Common myeloid progenitor, CD34-positive (primary cell): ENCODE measurements at regions not wholly inside any gene's neighbourhood (a gene's known extent, or its start where the extent isn't known, plus 50 kb on each side); places are given as distances from the start of the nearest gene placed in this dataset.

ENCODE experiments used
- CTCF ChIA-PET: fragments of 350-600 bp; sonication (Branson Sonifier 250); formaldehyde crosslinking; loops from one replicate; lab custom pipeline; 2021; ENCODE audit warnings: antibody characterized with exemption; lab: Charles Lee
- POLR2A ChIA-PET: fragments of 350-600 bp; sonication (Branson Sonifier 250); formaldehyde crosslinking; loops from one replicate; lab custom pipeline; 2021; ENCODE audit warnings: antibody characterized with exemption; lab: Charles Lee
- DNase-seq, 3 donors: peaks; one replicate each; pipeline versions ENCODE4 v3.0.0 to v3.0.0-alpha.2; 2013
- H3K27ac ChIP-seq, 2 experiments: 1 replicate in 1 of 2; 2 replicates in 1 of 2; pipeline ENCODE4 v1.7.0; 2013; ENCODE audit warnings: inconsistent platforms in 2 of 2, low read length in 2 of 2, mild to moderate bottlenecking in 2 of 2, low read depth in 1 of 2, moderate library complexity in 1 of 2; ENCODE audit not compliant: severe bottlenecking in 2 of 2, insufficient read depth in 1 of 2, poor library complexity in 1 of 2
- H3K27me3 ChIP-seq, 5 experiments: replicated peaks in 2 of 5; 1 replicate in 3 of 5; 2 replicates in 2 of 5; pipeline versions ENCODE4 v1.6.1 to v1.7.0; 2013; ENCODE audit warnings: low read length in 4 of 5, mild to moderate bottlenecking in 2 of 5, moderate library complexity in 2 of 5, inconsistent platforms in 1 of 5; ENCODE audit not compliant: insufficient read depth in 5 of 5, control insufficient read depth in 4 of 5
- H3K36me3 ChIP-seq, 4 experiments: 1 replicate in 2 of 4; 2 replicates in 2 of 4; pipeline versions ENCODE4 v1.6.1 to v1.7.0; 2013; ENCODE audit warnings: low read length in 3 of 4, control low read depth in 1 of 4, mild to moderate bottlenecking in 1 of 4; ENCODE audit not compliant: control insufficient read depth in 4 of 4, insufficient read depth in 4 of 4
- H3K4me1 ChIP-seq, 4 experiments: 1 replicate in 3 of 4; 2 replicates in 1 of 4; pipeline versions ENCODE4 v1.6.1 to v1.7.1; 2013; ENCODE audit warnings: low read length in 3 of 4, mild to moderate bottlenecking in 3 of 4, control low read depth in 1 of 4, inconsistent platforms in 1 of 4, moderate library complexity in 1 of 4; ENCODE audit not compliant: control insufficient read depth in 4 of 4, insufficient read depth in 4 of 4; ENCODE audit errors: control extremely low read depth in 1 of 4
- H3K4me3 ChIP-seq, 7 experiments: 1 replicate in 4 of 7; 2 replicates in 3 of 7; pipeline versions ENCODE4 v1.5.1 to v1.7.0; 2013; ENCODE audit warnings: mild to moderate bottlenecking in 7 of 7, low read length in 6 of 7, moderate library complexity in 6 of 7, inconsistent platforms in 2 of 7, low read depth in 2 of 7, control low read depth in 1 of 7; ENCODE audit not compliant: insufficient read depth in 4 of 7, control insufficient read depth in 1 of 7; ENCODE audit errors: extremely low read depth in 1 of 7
- H3K9me3 ChIP-seq, 5 experiments: 1 replicate in 4 of 5; 2 replicates in 1 of 5; pipeline versions ENCODE4 v1.6.1 to v1.7.1; 2013; ENCODE audit warnings: low read length in 4 of 5, mild to moderate bottlenecking in 2 of 5, inconsistent platforms in 1 of 5, low read depth in 1 of 5, moderate library complexity in 1 of 5; ENCODE audit not compliant: control insufficient read depth in 4 of 5, insufficient read depth in 2 of 5; ENCODE audit errors: control extremely low read depth in 1 of 5
- WGBS: methylation state at CpG from one replicate; pipeline ENCODE4 v1.1.5; 2013; ENCODE audit not compliant: insufficient coverage; 5-methylcytosine and 5-hydroxymethylcytosine counted together

DNA sequence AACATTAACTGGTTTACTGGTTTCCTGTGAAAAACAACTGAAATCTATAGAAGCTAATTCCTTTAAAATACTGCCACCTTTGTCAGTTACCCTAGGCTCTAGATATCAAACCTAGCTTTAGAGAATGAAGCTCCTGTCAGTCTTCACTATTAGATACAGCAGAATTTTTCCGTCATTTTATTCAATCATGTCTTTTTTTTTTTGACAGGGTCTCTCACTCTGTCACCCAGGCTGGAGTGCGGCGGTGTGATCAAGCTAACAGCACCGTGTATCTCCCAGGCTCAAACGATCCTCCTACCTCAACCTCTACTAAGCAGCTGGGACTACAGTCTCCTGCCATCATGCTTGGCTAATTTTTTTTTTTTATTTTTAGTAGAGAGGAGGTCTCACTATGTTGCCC is 415.2 kb upstream of the LRRTM4 start:
- H3K4me3 ChIP-seq: no peak overlapping the region
- no peak overlapping the region for H3K27ac ChIP-seq
- H3K36me3 ChIP-seq: no peaks in the 10 kb centered on the region
- no peaks in the 10 kb centered on the region for H3K27me3 ChIP-seq
- DNase-seq: no peak
- ChIA-PET POLR2A (no interaction called here), CTCF (no interaction called here)
- no peaks in the 10 kb centered on the region for H3K9me3 ChIP-seq
- 89% methylated on average over 1 of the region's 5 CpGs for WGBS
- H3K4me1 ChIP-seq: no peaks in the 10 kb centered on the region

DNA sequence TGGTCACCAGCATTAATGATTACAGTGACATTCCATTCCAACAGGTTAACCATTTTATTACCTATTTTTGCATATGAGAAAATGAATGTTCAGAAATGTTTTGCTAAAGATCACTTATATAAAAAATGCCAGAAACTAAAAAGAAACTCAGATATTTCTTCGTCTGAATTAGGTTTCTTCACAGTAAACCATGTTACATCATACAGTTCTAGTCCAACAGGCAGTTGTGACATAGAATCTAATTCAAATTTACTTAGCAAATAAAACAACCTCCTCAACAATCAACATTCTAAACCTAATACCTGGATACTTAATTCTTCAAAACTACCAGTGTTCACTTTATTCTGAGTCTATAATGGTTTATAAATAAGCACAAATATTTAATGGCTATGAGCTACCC is 416.3 kb upstream of the LRRTM4 start:
- no peaks in the 10 kb centered on the region for H3K27me3 ChIP-seq
- 100% methylated on average over 1 of the region's 1 CpG for WGBS
- H3K36me3 ChIP-seq: no peaks in the 10 kb centered on the region
- ChIA-PET CTCF (no interaction called here), POLR2A (no interaction called here)
- no peak for DNase-seq
- H3K27ac ChIP-seq: no peak overlapping the region
- no peak overlapping the region for H3K4me3 ChIP-seq
- H3K9me3 ChIP-seq: no peaks in the 10 kb centered on the region
- no peaks in the 10 kb centered on the region for H3K4me1 ChIP-seq

DNA sequence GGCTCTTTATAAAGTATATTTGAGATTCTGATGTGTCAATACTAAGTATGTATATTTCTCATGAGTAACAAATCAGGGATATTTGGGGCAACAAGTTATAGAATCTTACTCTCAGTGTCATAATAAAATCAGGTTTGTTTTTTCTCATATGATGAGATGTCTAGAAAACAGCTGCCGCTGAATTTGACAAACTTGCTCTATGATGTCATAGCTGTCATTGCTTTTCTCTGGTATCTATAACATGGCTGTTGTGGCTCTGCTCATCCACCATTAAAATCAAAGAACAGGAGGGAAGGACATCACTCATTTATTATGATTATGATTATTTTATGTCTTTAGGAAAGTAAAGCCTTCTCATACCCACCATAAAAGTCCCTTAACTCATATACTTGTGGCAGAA is 417.2 kb upstream of the LRRTM4 start:
- Histone ChIP-seq H3K27me3 (no peaks in the 10 kb centered on the region), H3K4me3 (no peak overlapping the region), H3K36me3 (no peaks in the 10 kb centered on the region), H3K4me1 (no peaks in the 10 kb centered on the region), H3K27ac (no peak overlapping the region), H3K9me3 (no peaks in the 10 kb centered on the region)
- DNase-seq: no peak
- ChIA-PET POLR2A (no interaction called here), CTCF (no interaction called here)
- WGBS: no CpG with 5 or more reads among the region's 1 CpG

DNA sequence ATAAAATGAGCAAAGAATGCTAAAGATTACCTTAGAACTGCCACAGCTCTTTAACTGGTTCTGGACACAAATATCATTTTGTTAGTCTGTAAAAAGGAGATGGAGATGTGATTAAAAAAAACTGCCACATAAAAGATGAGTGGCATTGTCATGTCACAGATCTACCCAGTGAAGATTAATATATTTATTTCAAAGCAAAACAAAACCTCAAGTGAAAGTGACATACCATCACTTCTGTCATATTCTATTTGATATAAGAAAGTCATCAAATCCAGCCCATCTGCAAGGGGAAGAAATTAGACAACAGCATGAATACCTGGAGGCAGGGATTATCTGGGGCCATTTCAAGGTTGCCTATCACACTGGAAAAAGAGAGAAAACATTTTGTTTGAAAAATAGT is 417.6 kb upstream of the LRRTM4 start:
- no peaks in the 10 kb centered on the region for H3K36me3 ChIP-seq
- no peak overlapping the region for H3K27ac ChIP-seq
- H3K9me3 ChIP-seq: no peaks in the 10 kb centered on the region
- POLR2A ChIA-PET: no interaction called here
- CTCF ChIA-PET: no interaction called here
- no peak overlapping the region for H3K4me3 ChIP-seq
- DNase-seq: no peak
- no peaks in the 10 kb centered on the region for H3K27me3 ChIP-seq
- no peaks in the 10 kb centered on the region for H3K4me1 ChIP-seq

DNA sequence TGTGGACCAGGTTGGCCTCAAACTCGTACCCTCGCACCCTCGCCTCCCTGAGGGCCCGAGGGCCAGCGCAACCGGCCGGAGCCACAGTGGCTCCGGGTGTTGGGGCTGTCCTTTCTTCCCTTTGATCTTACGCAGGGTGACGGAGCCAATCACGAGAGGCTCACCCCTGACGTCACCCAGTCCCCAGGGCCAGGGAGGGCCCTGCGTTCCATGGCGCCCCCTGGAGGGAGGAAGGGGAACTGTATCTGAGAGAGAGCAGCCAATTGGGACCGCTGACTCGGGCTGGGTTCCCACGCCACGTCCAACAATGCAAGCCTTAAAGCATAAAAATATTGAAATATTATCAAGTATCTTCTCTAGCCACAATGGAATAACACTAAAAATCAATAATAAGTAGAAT is 432.8 kb upstream of the LRRTM4 start:
- Histone ChIP-seq H3K27me3 (no peaks in the 10 kb centered on the region), H3K4me3 (no peak overlapping the region), H3K27ac (no peak overlapping the region), H3K36me3 (no peaks in the 10 kb centered on the region), H3K9me3 (no peaks in the 10 kb centered on the region), H3K4me1 (no peaks in the 10 kb centered on the region)
- ChIA-PET POLR2A (no interaction called here), CTCF (no interaction called here)
- 100% methylated on average over 10 of the region's 18 CpGs for WGBS
- no peak for DNase-seq

DNA sequence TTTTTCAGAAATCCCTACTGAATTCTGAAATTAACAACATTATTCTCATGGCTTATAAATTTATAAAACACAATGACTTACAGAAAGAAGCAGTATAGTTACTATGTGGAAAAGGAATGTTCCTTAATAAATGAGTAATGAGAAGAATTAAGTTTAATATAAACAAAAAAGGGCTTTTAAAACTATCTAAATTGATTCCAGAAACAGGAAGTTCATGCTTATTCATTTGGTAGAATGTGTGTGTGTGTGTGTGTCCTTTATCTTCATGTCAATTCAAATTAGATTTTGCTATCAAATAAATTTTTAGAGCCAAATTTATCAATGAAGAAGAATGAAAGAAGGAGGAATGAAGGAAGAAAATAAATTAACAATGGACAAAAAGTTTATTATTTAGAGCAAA is 440.8 kb upstream of the LRRTM4 start:
- Histone ChIP-seq H3K27me3 (no peaks in the 10 kb centered on the region), H3K36me3 (no peaks in the 10 kb centered on the region), H3K9me3 (no peaks in the 10 kb centered on the region), H3K4me3 (no peak overlapping the region), H3K4me1 (no peaks in the 10 kb centered on the region), H3K27ac (no peak overlapping the region)
- CTCF ChIA-PET: no interaction called here
- POLR2A ChIA-PET: no interaction called here
- no peak for DNase-seq

DNA sequence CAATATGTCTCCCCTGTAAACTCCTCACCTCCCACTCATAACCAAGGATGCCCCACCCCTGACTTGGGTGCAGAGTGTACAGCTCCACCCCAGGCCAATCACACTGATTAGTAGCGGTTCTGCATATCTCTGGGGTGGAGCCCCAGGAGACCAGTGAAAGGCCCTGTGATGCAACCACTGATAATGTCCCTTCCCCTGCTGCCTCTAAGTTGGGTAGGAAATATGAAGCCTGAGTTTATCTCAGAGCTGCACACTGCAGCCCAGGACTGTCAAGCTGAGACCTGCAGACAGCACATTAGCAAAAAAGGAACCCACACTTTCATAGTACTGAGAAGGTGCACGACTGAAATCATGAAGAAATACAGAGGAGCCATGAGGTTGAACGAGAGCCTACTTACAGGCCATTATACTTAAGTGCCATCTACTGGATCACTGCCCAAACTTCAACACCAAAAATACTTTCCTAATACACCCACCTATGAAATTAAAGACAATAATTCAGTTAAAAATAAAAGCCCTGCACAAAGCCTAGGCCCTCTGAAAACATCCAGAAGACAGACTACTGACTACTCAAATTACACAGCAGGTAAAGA is 455.4 kb upstream of the LRRTM4 start:
- Histone ChIP-seq H3K36me3 (no peaks in the 10 kb centered on the region), H3K4me1 (no peaks in the 10 kb centered on the region), H3K27me3 (no peaks in the 10 kb centered on the region), H3K9me3 (peaks cover 0 to 7% (median 0%) of the 10 kb centered on the region in 5 experiments), H3K4me3 (no peak overlapping the region), H3K27ac (no peak overlapping the region)
- ChIA-PET CTCF (no interaction called here), POLR2A (no interaction called here)
- no peak for DNase-seq
- 57% methylated on average over 2 of the region's 3 CpGs for WGBS
